Effector CD4-positive, alpha-beta T cell (primary cell): ENCODE measurements at regions not wholly inside any gene's neighbourhood (a gene's known extent, or its start where the extent isn't known, plus 50 kb on each side); places are given as distances from the start of the nearest gene placed in this dataset.

Experiments used
- DNase-seq: peaks from one replicate; pipeline ENCODE4 v3.0.0-alpha.2; 2020

DNA sequence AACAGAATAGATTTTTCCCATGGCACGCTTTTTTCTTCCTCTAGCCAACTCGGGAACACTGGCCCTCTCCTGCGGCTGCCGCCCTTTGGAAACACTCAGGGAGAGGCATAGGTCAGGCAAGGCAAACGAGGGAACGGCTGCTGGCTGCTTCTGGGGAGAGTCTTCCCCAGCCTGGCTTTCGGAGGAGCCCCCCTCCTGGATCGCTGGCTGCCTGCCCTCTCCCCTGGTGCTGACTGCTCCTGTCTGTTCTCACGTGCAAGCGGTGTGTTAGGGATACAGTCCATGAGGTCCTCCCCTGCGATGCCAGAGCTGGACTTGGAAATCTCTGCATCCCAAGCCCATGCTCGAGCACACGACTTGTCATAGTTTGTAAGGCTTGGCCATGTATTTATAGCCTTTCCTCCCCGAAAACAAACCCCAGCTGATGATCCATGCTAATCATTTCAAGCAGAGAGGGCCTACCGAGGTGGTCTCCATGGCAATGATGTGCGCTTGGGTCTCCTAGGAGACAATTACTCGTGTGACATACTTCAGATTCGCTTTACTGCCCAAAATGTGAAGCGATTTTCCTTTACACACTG is 315.6 kb upstream of the ATP10A start:
- DNase-seq, result no peak

DNA sequence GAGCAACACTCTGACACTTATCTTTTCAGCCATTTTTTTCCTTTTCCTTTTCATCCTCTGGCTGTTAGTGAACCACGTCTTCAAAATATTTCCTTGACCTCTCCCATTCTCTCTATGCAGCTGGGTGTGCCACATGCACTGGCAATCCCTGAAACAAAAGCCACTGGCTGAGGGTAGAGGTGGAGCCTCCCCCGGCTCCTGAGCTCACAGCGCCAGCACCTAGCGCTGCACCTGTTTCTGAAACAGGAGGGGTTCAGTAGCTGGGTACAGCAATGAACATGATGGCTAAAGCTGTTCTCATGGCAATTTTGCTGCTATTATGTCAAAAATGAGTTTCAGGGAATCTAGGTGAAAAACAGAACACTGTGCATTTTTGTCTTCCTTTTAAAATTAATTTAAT is 314.7 kb upstream of the ATP10A start:
- no peak for DNase-seq

DNA sequence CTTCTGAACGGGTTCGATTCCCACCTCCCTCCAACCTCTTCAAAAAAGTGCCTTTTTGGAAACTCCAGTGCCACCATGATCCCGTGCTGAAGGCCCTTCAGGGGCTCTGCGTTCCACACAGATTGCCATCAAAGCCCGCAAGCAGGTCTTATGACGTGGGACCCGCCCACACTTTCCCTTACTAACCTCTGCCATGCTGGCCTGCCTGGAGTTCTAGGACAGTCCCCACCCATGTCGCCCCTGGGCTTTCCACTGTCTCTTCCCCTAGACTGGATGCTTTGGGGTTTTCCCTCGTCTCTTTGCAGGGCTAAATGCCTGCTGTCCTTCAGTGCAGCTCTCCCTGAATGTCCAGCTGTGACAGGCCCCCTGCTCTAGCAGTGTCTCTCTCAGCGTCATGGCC is 313.7 kb upstream of the ATP10A start:
- no peak for DNase-seq

DNA sequence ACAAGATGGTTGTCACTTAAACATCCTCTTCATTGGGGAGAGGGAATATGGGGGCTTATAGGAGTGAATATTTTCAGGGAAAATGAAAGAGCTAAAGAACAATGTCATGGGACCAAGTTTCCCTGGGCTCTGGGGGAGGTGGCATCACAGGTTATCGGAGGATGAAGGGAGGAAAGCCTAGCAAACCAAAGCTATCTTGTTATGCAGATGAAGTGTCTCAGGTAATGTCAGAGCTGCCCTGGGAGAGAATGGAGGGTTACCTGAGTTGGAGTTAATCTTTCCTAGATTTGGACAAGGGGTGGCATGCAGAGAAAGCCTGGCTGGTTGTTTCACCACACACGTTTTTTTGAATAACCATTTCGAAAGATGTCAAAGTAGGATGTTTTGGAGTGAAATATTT is 308.1 kb upstream of the ATP10A start:
- no peak for DNase-seq

DNA sequence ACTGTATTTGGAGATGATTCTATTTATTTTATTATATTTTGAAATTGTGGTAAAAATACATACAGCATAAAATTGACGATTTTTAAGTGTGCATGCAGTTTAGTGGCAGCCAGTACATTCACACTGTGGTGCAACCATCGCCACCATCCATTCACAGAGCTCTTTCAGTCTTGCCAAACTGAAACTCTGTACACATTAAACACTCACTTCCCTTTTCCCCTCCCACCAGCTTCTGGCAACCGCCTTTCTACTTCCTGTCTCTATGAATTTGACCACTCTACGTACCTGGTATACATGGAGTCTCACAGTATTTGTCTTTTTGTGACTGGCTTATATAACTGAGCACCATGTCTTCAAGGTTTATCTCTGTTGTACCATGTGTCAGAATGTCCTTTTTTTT is 303.3 kb upstream of the ATP10A start:
- no peak for DNase-seq

DNA sequence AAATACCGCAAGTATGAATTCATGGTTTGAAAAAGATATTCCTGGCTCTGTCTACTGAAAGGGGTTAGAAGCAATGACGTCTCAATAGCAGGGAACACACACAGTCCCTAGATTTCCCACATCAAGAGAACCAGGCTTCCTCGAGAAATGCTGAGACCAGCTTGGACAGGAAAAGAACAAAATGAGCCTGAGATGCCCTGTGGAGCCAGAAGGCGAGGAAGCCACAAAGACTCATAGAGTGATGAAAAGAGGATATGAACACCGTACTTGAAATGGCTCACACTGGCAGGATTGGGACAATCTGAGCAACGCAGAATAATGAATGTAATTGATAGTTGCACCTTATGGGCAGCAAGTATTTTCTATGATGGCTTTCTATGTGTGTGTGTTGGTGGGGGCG is 302.4 kb upstream of the ATP10A start:
- DNase-seq, result no peak

DNA sequence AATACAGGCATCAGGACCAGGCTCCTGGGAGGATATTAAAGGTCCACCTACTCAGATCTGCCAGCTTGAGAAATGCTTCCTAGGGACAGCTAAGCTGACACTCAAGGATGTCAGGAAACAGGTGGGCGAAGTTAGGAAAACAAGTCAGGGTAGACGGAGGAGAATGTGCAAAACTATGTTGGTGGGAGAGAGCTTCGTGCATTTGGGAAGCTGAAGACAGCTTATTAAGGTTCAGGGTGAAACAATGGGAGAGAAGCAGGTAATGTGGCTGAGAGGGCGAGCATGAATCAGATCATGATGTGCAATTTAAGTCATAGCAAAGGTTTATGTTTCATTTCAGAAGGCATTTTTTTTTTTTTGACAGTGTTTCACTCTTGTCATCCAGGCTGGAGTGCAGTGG is 297.2 kb upstream of the ATP10A start:
- no peak for DNase-seq

DNA sequence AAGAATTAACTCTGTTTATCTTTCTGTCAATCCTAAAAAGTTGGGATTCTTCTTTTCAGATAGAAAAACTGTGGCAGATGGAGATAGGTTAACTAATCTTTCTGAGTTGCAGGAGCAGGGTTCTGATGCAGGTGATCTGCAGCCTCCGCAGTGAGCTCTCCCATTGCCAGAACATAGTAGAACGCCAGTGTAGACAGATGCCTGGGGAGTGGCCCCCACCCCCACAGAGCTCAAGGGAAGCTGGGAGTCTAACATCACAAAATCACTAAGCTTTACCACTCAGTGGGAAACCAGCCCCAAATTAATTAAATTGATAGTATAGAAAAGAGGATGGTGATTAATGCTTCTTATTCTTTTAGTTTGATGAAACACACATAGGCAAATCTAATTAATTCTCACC is 295.0 kb upstream of the ATP10A start:
- no peak for DNase-seq

DNA sequence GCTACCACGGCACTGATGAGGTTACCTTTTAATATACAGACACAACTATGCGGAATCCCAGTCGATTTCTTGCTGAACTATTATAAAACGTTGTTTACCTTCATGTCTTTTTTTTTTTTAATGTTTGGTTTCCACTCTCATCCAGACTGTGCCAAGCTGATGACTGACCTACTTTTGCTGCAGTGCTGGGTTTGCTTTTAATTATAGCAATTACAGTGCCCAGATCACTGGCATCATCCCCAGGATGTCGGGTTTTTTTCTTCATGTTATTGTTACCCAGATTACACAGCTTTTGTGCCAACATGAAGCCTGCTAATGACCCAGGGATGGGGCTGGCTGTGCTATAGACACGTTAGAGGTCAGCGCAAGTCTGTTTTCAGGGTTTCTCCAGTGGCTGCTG is 294.0 kb upstream of the ATP10A start:
- DNase-seq, result no peak

DNA sequence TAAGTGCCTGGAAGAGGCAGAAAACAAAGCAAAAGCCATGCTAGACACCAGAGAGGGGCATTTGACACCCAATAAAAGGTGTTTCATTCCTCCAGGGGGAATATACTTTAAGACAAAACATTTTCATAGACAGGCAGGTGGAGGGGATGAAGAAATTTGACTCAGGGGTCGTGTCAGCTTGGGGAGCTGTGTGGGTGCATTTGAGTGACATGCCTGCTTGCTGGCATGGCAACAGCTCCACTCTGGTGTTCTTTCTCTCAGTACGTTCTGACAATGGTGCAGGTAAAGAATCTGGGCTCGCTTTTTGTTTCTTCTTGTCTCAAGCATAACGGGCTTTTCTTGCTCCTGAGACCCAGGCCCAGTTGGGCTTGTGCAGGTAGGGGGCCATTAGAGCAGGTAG is 292.9 kb upstream of the ATP10A start:
- no peak for DNase-seq

DNA sequence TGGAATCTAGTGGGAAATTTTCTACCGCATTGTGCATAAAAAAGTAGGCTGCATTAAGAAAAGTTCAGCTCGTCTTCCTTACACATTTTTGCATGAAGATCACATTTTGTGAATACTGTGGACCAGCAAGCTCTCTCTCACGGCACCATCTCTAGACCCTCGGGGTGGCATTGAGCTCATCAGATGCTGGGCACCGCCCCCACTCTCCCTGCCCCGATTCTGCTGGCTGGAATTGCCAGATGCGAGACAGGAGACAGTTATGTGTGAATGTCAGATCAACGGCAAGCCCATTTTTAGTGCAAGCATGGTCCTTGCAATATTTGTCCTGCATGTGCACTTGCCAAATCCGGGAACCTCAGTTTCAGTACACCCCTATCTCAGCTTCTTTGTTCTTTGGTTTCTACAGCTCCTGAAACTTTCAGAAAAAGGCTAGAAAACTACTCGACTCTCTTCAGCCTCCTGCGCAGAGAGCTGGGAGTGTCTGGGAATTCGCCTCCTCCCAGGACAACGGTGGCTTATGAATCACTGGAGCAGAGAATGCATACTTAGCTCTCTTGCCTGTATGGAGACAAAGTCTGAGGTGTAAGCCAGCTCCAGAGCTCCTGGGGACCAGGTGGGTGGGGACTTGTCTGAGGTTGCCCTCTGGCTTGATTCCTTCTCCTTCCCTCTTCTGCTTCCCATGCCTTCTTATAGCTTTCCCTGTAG is 285.2 kb upstream of the ATP10A start:
- no peak for DNase-seq

DNA sequence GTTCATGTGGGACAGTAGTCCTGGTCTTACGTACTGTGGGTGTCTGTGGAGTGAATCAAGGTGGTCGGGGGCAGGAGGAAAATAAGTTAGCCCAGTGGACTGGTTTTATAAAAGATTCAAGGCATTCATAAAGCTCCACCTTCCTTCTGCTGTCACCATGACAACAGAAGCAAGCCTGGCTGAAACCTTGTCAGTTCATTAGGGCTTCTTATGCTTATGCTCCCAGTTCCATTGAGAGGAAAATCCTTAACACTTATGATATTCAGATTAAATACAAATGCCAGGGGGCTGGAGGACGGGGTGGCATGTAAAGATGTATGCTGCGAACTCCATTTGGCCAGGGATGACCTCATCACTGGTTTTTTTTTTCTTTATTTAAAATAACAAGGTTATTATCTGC is 283.1 kb upstream of the ATP10A start:
- no peak for DNase-seq

DNA sequence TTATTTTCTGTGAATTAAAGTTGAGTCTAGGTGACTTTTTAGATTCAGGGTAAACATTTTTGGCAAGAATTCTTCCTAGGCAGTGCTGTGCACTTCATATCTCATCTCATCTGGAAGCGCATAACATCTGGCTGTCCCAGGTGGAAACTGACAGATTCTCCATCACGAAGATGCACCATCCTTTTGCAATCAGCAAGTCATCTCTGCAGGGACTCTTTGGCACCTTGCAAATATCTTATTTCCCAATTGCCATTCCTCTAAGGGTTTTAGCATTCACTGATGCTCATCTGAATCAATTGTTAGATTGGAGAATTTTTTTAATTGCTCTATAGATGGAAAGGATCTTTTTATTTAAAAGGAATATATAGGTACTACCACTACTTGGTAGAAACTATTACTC is 282.7 kb upstream of the ATP10A start:
- DNase-seq, result no peak

DNA sequence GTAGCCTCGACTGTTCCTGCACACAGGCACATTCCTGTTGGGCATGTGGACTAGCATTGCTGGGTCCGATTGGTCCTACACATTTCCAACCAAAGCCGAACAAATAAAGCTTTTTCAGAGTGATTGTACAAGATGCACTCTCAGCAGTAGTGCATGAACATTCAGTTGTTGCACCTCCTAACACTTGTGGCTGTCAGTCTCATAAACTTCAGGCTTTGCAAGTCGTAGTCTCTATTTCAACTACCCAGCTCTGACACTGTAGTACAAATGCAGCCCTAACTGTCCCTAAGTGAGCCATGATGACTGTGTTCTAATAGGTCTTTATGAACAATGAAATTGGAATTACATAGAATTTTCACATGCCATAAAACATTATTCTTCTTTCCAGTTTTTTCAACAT is 281.7 kb upstream of the ATP10A start:
- no peak for DNase-seq

DNA sequence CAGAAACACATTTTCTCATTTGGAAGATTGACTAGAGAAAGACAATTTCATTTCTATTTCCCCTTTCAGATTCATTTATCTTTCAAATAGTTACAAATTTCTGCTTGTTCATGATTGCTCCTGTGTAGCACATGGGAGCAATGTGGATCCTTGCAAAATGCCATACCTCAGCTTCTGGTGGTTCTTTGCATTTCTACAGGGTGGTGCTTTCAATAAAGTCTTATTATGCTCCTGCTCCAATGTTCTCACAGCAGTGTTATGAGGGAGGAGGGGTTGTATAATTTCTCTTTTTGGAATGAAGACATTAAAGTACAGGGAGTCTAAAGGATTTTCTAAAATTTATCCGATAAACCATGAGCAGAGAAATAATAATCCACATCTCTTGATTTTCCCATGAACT is 280.1 kb upstream of the ATP10A start:
- no peak for DNase-seq

DNA sequence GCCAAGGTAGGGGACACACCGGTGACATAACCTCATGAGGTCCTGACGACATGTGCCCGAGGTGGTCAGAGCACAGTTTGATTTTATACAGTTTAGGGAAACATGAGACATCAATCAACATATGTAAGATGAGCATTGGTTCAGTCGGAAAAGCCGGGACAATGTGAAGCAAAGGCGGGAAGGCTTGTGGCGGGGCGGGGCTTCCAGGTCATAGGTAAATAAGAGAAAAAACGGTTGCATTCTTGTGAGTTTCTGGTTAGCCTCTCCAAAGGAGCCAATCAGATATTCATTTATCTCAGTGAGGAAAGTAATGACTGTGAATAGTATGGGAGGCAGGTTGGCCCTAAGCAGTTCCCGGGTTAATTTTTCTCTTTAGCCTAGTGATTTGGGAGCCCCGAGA is 271.7 kb upstream of the ATP10A start:
- DNase-seq, result no peak

DNA sequence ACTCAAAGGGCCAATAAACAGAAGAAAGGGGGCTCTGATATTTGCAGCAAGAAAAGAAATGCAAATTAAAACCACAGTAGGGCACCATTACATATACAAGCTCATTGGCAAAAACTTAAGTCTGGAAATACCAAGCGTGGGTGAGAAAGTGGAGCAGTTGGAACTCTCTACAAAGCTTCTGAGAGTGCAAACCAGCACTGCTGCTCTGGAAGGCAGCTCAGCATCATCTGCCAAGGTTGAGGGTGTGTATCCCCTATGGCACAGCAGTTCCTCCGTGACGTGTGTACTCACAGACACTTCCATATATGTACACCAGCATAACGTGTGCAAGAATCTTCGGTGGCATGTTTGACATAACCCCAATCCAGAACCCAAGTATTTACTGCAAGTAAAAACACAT is 271.0 kb upstream of the ATP10A start:
- no peak for DNase-seq

DNA sequence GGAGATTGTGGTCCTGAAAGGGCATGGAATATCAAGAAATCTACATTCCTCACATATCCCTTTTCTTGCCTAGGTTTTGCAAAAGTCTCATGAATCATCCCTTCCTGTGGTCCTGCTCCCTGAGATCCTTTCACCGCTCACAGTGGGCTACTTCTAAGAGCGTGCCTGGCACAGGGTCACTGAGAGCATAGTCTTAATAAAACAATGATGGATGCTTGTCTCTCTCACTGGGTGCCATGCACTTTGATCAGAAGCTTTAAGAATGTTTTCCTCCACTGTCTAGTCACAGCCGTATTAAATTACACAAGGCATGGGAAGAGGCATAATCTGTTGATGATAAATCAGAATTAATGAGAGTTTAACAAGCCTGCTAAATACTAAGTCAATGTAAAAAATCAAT is 269.7 kb upstream of the ATP10A start:
- DNase-seq, result no peak

DNA sequence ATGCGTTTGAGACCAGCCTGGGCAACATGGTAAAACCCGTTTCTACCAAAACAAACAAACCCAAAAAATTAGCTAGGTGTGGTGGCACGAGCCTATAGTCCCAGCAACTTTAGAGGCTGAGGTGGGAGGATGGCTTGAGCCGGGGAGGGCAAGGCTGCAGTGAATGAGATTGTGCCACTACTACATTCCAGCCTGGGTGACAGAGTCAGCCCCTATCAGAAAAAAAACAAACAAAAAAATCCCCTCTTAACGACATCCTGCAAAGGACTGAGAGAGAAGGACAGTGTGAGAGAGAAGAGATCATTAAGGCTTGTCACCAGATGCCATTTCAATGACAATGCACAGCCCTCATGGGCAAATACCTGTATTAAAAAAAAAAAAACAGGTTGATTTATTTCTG is 266.7 kb upstream of the ATP10A start:
- DNase-seq, result no peak

DNA sequence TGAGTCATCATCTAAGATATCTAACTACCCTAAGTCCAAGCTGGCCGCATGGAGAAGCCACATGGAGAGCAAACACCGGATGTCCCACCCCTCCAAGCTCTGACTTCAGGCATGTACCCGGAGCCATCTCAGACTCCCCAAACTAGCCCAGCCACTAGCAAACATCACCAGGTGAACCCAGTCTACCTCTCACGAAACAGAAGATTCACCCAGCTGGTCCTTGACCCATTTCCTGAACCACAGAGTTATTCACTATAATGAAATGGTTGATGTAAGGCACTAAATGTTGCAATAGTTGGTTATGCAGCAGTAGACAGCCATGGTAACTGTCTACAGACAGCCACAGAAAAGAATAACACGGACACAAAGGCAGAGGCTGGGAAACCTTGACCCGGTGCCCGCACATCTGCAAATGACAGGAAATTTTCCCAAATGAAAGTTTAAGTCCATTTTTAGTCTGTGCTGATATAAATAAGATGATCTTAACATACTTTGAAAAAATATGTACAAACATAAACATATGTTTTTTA is 265.5 kb upstream of the ATP10A start:
- no peak for DNase-seq

DNA sequence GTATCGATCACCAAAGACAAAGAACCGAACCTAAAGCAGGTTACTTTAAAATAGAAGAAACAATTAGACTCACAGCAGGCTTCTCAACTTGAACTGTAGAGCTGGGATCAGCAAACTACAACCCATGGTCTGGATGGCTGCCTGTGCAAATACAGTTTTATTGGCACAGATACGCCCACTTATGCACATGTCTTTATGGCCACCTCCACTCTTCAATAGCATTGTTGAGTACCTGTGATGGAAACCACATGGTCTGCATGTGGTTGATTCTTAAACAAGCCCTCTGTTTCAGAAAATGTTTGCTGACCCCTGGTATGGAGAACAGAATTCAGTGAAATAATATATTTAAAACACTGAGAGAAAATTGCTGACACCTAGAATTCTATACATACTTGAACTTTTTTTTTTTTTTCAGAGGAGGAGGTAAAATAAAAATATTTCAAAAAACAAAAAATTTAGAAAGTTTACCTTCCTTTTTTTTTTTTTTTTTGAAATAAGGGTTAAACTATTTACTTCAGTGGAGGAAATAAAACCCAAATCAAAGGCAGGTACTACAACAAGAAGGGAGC is 263.8 kb upstream of the ATP10A start:
- DNase-seq, result no peak

DNA sequence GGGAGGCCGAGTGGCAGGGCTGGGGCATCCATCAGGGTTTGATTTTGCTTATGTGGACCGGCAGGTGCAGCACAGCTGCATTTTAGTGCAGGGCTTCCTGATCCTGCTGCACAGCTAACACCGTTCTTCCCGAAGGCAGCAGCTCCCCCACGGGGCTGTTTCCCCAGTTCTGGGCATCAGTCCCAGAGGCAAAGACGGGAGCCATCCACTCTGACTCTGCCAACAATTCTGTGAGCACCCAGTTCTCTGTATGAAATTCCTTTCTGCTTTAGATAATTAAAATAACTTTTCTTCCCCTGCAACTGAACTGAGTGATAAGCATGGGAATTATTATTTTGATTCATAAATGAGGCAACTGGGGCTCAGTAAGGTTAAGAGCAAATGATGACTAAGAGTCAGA is 262.9 kb upstream of the ATP10A start:
- DNase-seq, result no peak

DNA sequence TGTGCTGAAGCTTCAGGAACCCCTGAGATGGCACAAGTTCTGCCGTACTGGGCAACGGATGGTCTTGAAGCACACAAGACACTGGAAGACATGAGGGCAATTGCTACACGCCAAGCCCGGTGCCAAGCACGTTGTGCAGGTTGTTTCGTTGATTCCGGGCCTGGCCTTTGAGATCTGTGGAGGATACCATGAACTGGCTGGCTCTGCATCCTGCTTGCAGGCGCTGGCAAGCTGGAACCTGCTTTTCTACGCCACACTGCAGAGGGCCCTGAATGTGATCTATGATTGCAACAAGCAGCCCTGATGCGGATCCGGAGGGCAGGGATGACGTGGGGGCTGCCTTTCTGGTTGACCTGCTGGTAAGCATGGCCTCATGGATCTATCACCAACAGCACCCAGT is 262.5 kb upstream of the ATP10A start:
- no peak for DNase-seq

DNA sequence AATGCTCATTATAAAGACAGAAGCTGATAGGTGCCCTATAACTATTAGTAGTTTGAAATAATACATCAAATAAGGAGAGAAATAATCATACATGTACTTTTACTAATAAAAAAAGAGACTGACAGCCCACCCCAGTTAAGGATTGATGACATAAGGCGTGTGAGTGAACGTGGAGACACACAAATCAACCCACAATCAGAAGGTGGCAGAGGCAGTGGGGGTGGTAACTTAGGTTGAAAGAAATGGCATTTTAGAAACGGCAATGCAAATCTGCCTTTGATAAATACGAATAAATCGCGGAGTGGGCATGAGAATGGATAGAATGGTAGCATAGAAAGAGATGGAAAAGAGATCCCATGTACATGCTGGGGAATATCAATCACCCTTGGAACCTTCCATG is 256.2 kb upstream of the ATP10A start:
- DNase-seq, result no peak
